ENCODE measurements at regions not wholly inside any gene's neighbourhood (a gene's known extent, or its start where the extent isn't known, plus 50 kb on each side); places are given as distances from the start of the nearest gene placed in this dataset.

DNA sequence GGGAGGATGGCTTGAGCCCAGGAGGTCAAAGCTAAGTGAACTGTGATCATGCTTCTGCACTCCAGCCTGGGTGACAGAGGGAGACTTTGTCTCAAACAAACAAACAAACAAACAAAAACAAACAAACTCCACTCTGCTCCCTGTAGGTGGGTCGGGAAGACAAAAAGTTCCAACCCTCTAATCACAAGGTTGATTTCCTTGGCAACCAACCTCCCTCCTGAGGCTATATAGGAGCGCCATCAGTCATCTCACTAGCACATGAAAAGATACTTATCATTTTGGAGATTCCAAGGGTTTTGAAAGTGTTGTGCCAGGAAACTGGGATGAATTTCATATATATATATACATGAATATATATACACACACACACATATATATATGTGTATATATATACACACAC is 160.5 kb downstream of the TUSC1 start:
- Histone ChIP-seq H3K36me3 (replicated peaks; ENCODE audit: low read depth, low read length) (no peaks in the 10 kb centered on the region), H3K27ac (ENCODE audit: low read length) (no peak overlapping the region), H3K27me3 (ENCODE audit: low read depth, low read length) (no peaks in the 10 kb centered on the region), H4K20me1 (ENCODE audit: insufficient read depth, low read length) (no peaks in the 10 kb centered on the region), H3K4me1 (ENCODE audit: low read length) (peaks cover 4% of the 10 kb centered on the region; the same call in 1 of the 2 replicates), H2AFZ (ENCODE audit: low read depth, low read length) (no peak overlapping the region), H3K4me3 (ENCODE audit: low read length) (no peak overlapping the region), H3K4me2 (ENCODE audit: low read length) (no peak overlapping the region), H3K79me2 (ENCODE audit: low read length) (no peaks in the 10 kb centered on the region), H3K9ac (ENCODE audit: low read length) (no peak overlapping the region), H3K9me3 (ENCODE audit: insufficient read depth, low read length) (no peaks in the 10 kb centered on the region)
- TF ChIP-seq CTCF (IDR thresholded peaks at IDR 0.05; ENCODE audit: low read depth, low read length) (no peak), EZH2phosphoT487 (IDR thresholded peaks at IDR 0.05; ENCODE audit: low read depth) (no peak)

DNA sequence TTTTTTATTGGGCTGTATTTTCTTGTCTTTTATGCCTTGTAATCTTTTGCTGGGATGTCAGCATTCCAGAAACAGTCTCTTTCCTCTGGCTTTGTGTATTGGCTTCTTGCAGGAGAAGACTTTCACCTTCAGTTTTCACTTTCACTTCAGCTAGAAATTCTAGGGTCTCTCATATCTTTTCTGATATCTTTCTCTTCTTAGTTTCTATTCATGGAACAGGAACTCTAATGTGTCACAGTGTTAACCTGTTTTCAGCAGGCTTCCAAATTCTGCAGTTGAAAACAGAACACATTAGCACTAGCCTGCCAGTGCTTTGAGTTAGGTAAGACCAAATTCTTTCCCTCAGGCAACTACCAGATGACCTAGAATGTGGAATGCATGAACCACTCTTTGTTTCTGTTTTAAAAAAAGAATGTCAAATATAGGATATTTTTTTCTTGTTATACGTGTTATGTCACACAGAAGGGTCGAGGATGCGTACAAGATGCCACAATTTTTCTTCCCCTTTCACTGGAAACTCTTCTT is 164.7 kb downstream of the TUSC1 start:
- H3K36me3 ChIP-seq (replicated peaks; ENCODE audit: low read depth, low read length), result no peaks in the 10 kb centered on the region
- no peak overlapping the region for H2AFZ ChIP-seq (ENCODE audit: low read depth, low read length)
- H3K9ac ChIP-seq (ENCODE audit: low read length), result no peak overlapping the region
- no peaks in the 10 kb centered on the region for H3K9me3 ChIP-seq (ENCODE audit: insufficient read depth, low read length)
- H3K4me2 ChIP-seq (ENCODE audit: low read length), result peak overlapping the region; percentile 17; the same call in 1 of the 2 replicates
- H3K27ac ChIP-seq (ENCODE audit: low read length), result no peak overlapping the region
- H3K27me3 ChIP-seq (ENCODE audit: low read depth, low read length), result no peaks in the 10 kb centered on the region
- no peak for TF ChIP-seq EZH2phosphoT487 (IDR thresholded peaks at IDR 0.05; ENCODE audit: low read depth)
- no peak for TF ChIP-seq CTCF (IDR thresholded peaks at IDR 0.05; ENCODE audit: low read depth, low read length)
- H3K79me2 ChIP-seq (ENCODE audit: low read length), result no peaks in the 10 kb centered on the region
- H3K4me1 ChIP-seq (ENCODE audit: low read length), result peaks cover 4% of the 10 kb centered on the region; the same call in 1 of the 2 replicates
- H4K20me1 ChIP-seq (ENCODE audit: insufficient read depth, low read length), result no peaks in the 10 kb centered on the region
- H3K4me3 ChIP-seq (ENCODE audit: low read length), result no peak overlapping the region

GRCh38 chr9:25505644-25506043 is 172.6 kb downstream of the TUSC1 start:
- no peak overlapping the region for H3K27ac ChIP-seq (ENCODE audit: low read length)
- H3K9ac ChIP-seq (ENCODE audit: low read length), result no peak overlapping the region
- H3K4me3 ChIP-seq (ENCODE audit: low read length), result no peak overlapping the region
- H3K4me2 ChIP-seq (ENCODE audit: low read length), result no peak overlapping the region
- no peaks in the 10 kb centered on the region for H3K4me1 ChIP-seq (ENCODE audit: low read length)
- H3K27me3 ChIP-seq (ENCODE audit: low read depth, low read length), result no peaks in the 10 kb centered on the region
- no peaks in the 10 kb centered on the region for H3K79me2 ChIP-seq (ENCODE audit: low read length)
- H4K20me1 ChIP-seq (ENCODE audit: insufficient read depth, low read length), result no peaks in the 10 kb centered on the region
- no peak overlapping the region for H2AFZ ChIP-seq (ENCODE audit: low read depth, low read length)
- no peaks in the 10 kb centered on the region for H3K36me3 ChIP-seq (replicated peaks; ENCODE audit: low read depth, low read length)
- no peak for TF ChIP-seq CTCF (IDR thresholded peaks at IDR 0.05; ENCODE audit: low read depth, low read length)
- TF ChIP-seq EZH2phosphoT487 (IDR thresholded peaks at IDR 0.05; ENCODE audit: low read depth), result no peak
- no peaks in the 10 kb centered on the region for H3K9me3 ChIP-seq (ENCODE audit: insufficient read depth, low read length)

- Histone ChIP-seq H3K9me3 (ENCODE audit: insufficient read depth, low read length) (no peaks in the 10 kb centered on the region), H3K27ac (ENCODE audit: low read length) (no peak overlapping the region), H3K9ac (ENCODE audit: low read length) (no peak overlapping the region), H3K4me2 (ENCODE audit: low read length) (no peak overlapping the region), H3K27me3 (ENCODE audit: low read depth, low read length) (no peaks in the 10 kb centered on the region), H2AFZ (ENCODE audit: low read depth, low read length) (no peak overlapping the region; the same call in 1 of the 2 replicates), H3K36me3 (replicated peaks; ENCODE audit: low read depth, low read length) (no peaks in the 10 kb centered on the region), H3K79me2 (ENCODE audit: low read length) (no peaks in the 10 kb centered on the region), H3K4me1 (ENCODE audit: low read length) (no peaks in the 10 kb centered on the region), H3K4me3 (ENCODE audit: low read length) (no peak overlapping the region), H4K20me1 (ENCODE audit: insufficient read depth, low read length) (no peaks in the 10 kb centered on the region)
- TF ChIP-seq EZH2phosphoT487 (IDR thresholded peaks at IDR 0.05; ENCODE audit: low read depth) (no peak), CTCF (IDR thresholded peaks at IDR 0.05; ENCODE audit: low read depth, low read length) (no peak)
Observed at GRCh38 chr9:25481372-25481771, 196.9 kb downstream of the TUSC1 start.

Data from OCI-LY3 (cell line).